HEK293 (cell line): ENCODE measurements at regions not wholly inside any gene's neighbourhood (a gene's known extent, or its start where the extent isn't known, plus 50 kb on each side); places are given as distances from the start of the nearest gene placed in this dataset.

Experiments
- ZNF211 ChIP-seq: fragments of 450-650 bp; formaldehyde crosslinking; IDR thresholded peaks from 2 replicates; pipeline ENCODE4 v1.5.1; 2016; ENCODE audit warnings: low read depth, missing biosample characterization, missing genetic modification characterization
- ZNF670 ChIP-seq: fragments of 450-650 bp; formaldehyde crosslinking; IDR thresholded peaks from 2 replicates; pipeline ENCODE4 v1.5.1; 2016; ENCODE audit warnings: missing biosample characterization, missing genetic modification characterization, low read depth

DNA sequence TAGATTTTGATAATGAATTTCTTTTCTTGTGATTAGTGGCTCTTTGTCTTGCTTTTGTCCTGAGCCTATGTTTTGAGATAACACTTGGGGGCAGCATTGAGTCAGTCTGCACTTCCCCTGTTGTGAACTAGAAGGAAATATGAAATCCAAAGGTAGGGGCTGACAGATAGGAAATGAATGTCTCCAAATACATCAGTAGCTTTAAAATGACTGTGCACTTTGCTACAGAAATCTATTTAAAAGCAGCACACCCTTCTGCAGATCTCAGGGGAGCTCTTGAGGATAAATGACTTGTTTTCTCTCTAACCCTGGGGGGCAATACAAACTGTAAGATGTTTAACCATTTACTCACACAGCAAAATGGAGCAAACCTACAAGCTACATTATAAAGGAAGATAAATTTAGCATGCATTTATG lies 176.0 kb upstream of the MYO3A start:
- no peak for TF ChIP-seq ZNF670 (tag by site-specific recombination)
- no peak for TF ChIP-seq ZNF211
